ENCODE measurements at regions not wholly inside any gene's neighbourhood (a gene's known extent, or its start where the extent isn't known, plus 50 kb on each side); places are given as distances from the start of the nearest gene placed in this dataset.

DNA sequence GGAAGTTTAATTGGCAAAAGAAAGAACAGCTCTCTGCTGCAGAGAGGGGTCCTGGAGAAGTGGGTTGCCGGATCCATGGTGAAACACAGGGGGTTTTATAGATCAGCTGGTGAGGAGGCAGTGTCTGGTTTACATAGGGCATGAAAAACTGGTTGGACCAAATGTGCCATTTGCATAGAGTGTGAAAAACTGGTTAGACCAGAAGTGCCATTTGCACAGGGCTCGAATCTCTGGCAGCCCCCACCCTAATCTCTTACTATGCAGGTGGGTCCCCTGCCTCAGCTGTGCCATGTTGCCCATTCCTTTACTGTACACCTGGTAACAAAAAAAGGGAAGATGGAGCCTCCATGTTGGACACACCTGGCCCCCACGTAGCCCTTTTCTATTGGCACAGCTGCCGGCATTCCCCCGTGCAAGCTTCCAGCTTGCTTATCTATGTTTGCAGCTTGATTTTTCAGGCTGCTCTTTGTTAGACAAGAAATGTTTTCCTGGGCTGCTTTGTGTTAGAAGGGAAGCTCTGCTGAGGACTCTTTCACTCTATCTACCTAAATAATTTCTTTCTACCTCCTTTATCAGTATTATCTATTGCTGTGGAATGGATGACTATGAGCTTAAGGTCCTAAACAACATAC lies 61.1 kb upstream of the TMEM132D start:
- TF ChIP-seq POLR2A (IDR thresholded peaks at IDR 0.05; ENCODE audit: low read depth, low read length), result no peak
- TF ChIP-seq POLR2AphosphoS5 (IDR thresholded peaks at IDR 0.05; ENCODE audit: low read depth, low read length), result no peak
